ENCODE measurements at regions not wholly inside any gene's neighbourhood (a gene's known extent, or its start where the extent isn't known, plus 50 kb on each side); places are given as distances from the start of the nearest gene placed in this dataset.

DNA sequence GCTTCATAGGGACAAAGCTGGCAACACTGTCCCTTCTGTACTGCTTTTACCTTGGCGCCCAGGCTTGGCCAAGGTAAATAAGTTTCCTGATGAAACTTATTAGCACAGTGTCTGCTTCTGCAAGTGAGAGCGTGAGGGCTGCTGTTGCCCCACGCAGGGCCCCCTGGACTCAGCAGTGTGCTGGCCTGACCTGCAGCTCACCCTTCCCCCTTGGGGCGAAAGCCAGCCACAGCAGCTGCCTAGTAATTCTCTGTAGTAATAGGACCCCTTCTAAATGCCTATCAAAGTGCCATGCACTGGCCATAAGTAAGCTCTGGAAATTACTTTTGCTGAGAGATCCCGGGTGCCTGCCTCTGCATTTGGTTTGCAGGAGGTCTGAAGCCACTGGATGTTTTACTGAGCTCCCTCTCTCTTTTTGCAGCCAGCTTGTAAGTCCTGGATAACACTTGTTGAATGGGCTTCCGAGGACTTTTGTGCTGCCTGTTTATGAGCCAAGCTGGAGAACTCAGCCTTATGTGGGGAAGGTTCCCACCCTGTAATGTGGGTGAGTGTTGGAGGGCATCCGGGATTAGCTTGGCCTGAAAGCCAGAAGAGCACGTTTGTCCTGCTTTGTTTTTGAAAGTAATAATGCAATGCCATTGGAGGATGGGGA lies 293.9 kb downstream of the C7orf25 start:
- no peak overlapping the region for H3K4me3 ChIP-seq (ENCODE audit: low read depth in 1 of 2, low read length in 2 of 2)
- no peaks in the 10 kb centered on the region for H3K9me3 ChIP-seq (ENCODE audit: control insufficient read depth in 2 of 2, insufficient read depth in 1 of 2, low read depth in 1 of 2, low read length in 1 of 2)
- H3K36me3 ChIP-seq (ENCODE audit: control insufficient read depth in 2 of 2, insufficient read depth in 2 of 2, low read length in 1 of 2), result no peaks in the 10 kb centered on the region
- WGBS, 2 donors, result 38 to 49% methylated on average over 8 of the region's 8 CpGs
- peaks cover 0 to 3% of the 10 kb centered on the region in 2 donors for H3K4me1 ChIP-seq (ENCODE audit: control insufficient read depth in 2 of 2, insufficient read depth in 2 of 2, low read length in 1 of 2)
- no peak overlapping the region for H3K27ac ChIP-seq (ENCODE audit: low read depth in 2 of 2, low read length in 1 of 2)
- no peaks in the 10 kb centered on the region for H3K27me3 ChIP-seq (ENCODE audit: control insufficient read depth in 1 of 2, insufficient read depth in 2 of 2, low read length in 2 of 2)

DNA sequence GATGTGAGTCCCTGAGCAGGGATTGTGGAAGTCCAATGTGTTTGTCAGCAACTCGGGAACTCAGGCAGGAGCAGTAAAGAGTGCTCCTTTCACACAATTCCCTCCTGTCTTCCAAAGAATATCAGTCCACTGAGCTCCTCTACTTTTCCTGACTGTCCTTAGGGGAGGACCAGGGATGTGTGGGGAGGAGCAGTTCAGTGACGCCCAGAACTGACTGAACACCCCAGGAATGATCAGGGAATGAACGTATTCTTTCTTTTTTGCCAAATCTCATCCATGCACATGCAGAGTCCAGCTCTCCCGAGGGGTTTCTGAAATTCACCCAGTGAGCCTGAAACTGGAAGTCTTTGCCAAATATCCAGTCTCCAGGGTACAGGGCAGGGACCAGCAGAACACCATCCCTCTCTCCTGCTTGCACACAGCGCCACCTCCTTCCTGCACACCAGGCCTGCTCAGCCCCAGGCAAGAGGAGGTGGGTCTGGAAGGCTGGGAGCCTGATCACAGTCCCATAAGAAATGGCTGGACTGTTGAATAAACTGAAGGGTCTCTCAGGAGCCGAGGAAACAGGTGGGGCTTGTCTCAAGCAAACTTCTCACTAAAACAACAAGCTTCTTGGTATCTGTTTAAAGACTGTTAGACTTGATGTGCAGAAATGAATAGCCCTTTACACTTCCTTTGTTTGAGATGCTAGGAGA lies 294.7 kb downstream of the C7orf25 start:
- Histone ChIP-seq H3K27me3 (ENCODE audit: control insufficient read depth in 1 of 2, insufficient read depth in 2 of 2, low read length in 2 of 2) (no peaks in the 10 kb centered on the region), H3K9me3 (ENCODE audit: control insufficient read depth in 2 of 2, insufficient read depth in 1 of 2, low read depth in 1 of 2, low read length in 1 of 2) (no peaks in the 10 kb centered on the region), H3K4me1 (ENCODE audit: control insufficient read depth in 2 of 2, insufficient read depth in 2 of 2, low read length in 1 of 2) (peaks cover 0 to 3% of the 10 kb centered on the region in 2 donors), H3K27ac (ENCODE audit: low read depth in 2 of 2, low read length in 1 of 2) (no peak overlapping the region), H3K36me3 (ENCODE audit: control insufficient read depth in 2 of 2, insufficient read depth in 2 of 2, low read length in 1 of 2) (no peaks in the 10 kb centered on the region), H3K4me3 (ENCODE audit: low read depth in 1 of 2, low read length in 2 of 2) (no peak overlapping the region)
- 75 to 77% methylated on average over 6 of the region's 6 CpGs for WGBS, 2 donors

DNA sequence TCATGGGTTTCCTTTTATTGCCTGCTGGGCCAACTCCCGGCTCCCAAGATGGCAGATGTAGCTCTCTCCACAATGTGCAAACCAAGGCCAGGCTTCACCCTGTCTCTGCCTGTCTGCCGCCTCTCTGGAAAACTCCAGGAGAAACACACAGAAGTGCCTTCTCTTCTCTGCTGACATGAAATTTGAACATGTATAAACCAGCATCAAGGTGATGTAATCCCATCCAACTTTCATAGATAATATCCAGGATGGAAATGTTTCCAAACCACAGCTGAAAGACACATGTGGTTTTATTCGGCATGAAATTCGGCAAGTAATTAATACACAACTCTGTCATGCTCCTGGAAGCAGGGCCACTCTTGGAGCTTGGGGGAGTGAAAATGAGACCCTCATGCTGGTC lies 297.2 kb downstream of the C7orf25 start:
- no peaks in the 10 kb centered on the region for H3K9me3 ChIP-seq (ENCODE audit: control insufficient read depth in 2 of 2, insufficient read depth in 1 of 2, low read depth in 1 of 2, low read length in 1 of 2)
- no peak overlapping the region for H3K4me3 ChIP-seq (ENCODE audit: low read depth in 1 of 2, low read length in 2 of 2)
- no peak overlapping the region for H3K27ac ChIP-seq (ENCODE audit: low read depth in 2 of 2, low read length in 1 of 2)
- H3K27me3 ChIP-seq (ENCODE audit: control insufficient read depth in 1 of 2, insufficient read depth in 2 of 2, low read length in 2 of 2), result no peaks in the 10 kb centered on the region
- 60 to 71% methylated on average over 4 of the region's 4 CpGs for WGBS, 2 donors
- H3K4me1 ChIP-seq (ENCODE audit: control insufficient read depth in 2 of 2, insufficient read depth in 2 of 2, low read length in 1 of 2), result peaks cover 0 to 3% of the 10 kb centered on the region in 2 donors
- no peaks in the 10 kb centered on the region for H3K36me3 ChIP-seq (ENCODE audit: control insufficient read depth in 2 of 2, insufficient read depth in 2 of 2, low read length in 1 of 2)

GRCh38 chr7:42611961-42612360 lies 299.9 kb downstream of the C7orf25 start:
- H3K36me3 ChIP-seq (ENCODE audit: control insufficient read depth in 2 of 2, insufficient read depth in 2 of 2, low read length in 1 of 2), result no peaks in the 10 kb centered on the region
- H3K4me3 ChIP-seq (ENCODE audit: low read depth in 1 of 2, low read length in 2 of 2), result no peak overlapping the region
- WGBS, 2 donors, result 17 to 55% methylated on average over 1 of the region's 1 CpG
- no peaks in the 10 kb centered on the region for H3K27me3 ChIP-seq (ENCODE audit: control insufficient read depth in 1 of 2, insufficient read depth in 2 of 2, low read length in 2 of 2)
- H3K27ac ChIP-seq (ENCODE audit: low read depth in 2 of 2, low read length in 1 of 2), result no peak overlapping the region
- no peaks in the 10 kb centered on the region for H3K9me3 ChIP-seq (ENCODE audit: control insufficient read depth in 2 of 2, insufficient read depth in 1 of 2, low read depth in 1 of 2, low read length in 1 of 2)
- H3K4me1 ChIP-seq (ENCODE audit: control insufficient read depth in 2 of 2, insufficient read depth in 2 of 2, low read length in 1 of 2), result no peaks in the 10 kb centered on the region

- Histone ChIP-seq H3K36me3 (ENCODE audit: control insufficient read depth in 2 of 2, insufficient read depth in 2 of 2, low read length in 1 of 2) (no peaks in the 10 kb centered on the region), H3K4me3 (ENCODE audit: low read depth in 1 of 2, low read length in 2 of 2) (no peak overlapping the region), H3K9me3 (ENCODE audit: control insufficient read depth in 2 of 2, insufficient read depth in 1 of 2, low read depth in 1 of 2, low read length in 1 of 2) (no peaks in the 10 kb centered on the region), H3K4me1 (ENCODE audit: control insufficient read depth in 2 of 2, insufficient read depth in 2 of 2, low read length in 1 of 2) (no peaks in the 10 kb centered on the region), H3K27ac (ENCODE audit: low read depth in 2 of 2, low read length in 1 of 2) (no peak overlapping the region), H3K27me3 (ENCODE audit: control insufficient read depth in 1 of 2, insufficient read depth in 2 of 2, low read length in 2 of 2) (no peaks in the 10 kb centered on the region)
- 61 to 87% methylated on average over 7 of the region's 7 CpGs for WGBS, 2 donors
Observed at GRCh38 chr7:42611289-42611928, 300.5 kb downstream of the C7orf25 start.

GRCh38 chr7:42606193-42606905 lies 305.5 kb downstream of the C7orf25 start:
- peak overlapping the region in 1 of 2 donors; percentile 16 for H3K27ac ChIP-seq (ENCODE audit: low read depth in 2 of 2, low read length in 1 of 2)
- H3K36me3 ChIP-seq (ENCODE audit: control insufficient read depth in 2 of 2, insufficient read depth in 2 of 2, low read length in 1 of 2), result no peaks in the 10 kb centered on the region
- H3K4me1 ChIP-seq (ENCODE audit: control insufficient read depth in 2 of 2, insufficient read depth in 2 of 2, low read length in 1 of 2), result no peaks in the 10 kb centered on the region
- H3K27me3 ChIP-seq (ENCODE audit: control insufficient read depth in 1 of 2, insufficient read depth in 2 of 2, low read length in 2 of 2), result no peaks in the 10 kb centered on the region
- 53 to 66% methylated on average over 3 of the region's 3 CpGs for WGBS, 2 donors
- H3K9me3 ChIP-seq (ENCODE audit: control insufficient read depth in 2 of 2, insufficient read depth in 1 of 2, low read depth in 1 of 2, low read length in 1 of 2), result no peaks in the 10 kb centered on the region
- H3K4me3 ChIP-seq (ENCODE audit: low read depth in 1 of 2, low read length in 2 of 2), result no peak overlapping the region

DNA sequence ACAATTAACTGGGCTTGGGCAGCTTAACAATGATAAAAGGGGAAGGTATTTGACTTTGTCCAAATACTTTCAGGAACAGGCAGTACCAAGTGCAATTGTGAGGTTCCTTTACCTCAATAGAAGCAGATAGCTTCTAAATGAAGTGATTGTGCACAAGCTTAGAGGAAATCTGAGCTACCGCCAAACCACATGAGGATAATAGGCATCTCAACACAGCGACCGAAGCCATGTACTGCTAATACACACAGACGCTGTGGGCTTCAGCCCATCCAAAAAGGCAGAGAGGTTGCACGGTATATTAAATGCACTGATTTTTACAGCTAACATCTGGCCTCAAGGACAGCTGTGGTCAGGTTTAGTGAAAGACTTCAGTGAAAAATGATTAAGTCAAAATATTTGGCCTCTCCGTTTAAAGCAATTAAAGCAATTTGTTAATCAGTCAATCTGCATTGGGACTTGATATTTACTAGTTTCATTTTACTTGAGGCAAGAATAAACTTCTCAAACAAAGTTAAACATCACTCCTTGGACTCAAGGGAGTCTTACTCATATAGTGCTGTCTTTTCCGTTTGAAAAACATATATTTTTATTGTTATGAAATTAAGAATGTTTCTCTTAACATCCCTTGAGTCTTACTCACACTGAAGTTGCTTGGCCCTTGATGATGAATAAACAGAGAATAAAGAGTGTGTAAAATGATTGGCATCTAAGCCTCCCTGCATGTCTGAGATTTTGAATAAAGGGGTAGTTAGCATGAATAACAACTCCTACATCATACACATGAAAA lies 306.3 kb downstream of the C7orf25 start:
- Histone ChIP-seq H3K4me1 (ENCODE audit: control insufficient read depth in 2 of 2, insufficient read depth in 2 of 2, low read length in 1 of 2) (no peaks in the 10 kb centered on the region), H3K27me3 (ENCODE audit: control insufficient read depth in 1 of 2, insufficient read depth in 2 of 2, low read length in 2 of 2) (no peaks in the 10 kb centered on the region), H3K36me3 (ENCODE audit: control insufficient read depth in 2 of 2, insufficient read depth in 2 of 2, low read length in 1 of 2) (no peaks in the 10 kb centered on the region), H3K27ac (ENCODE audit: low read depth in 2 of 2, low read length in 1 of 2) (no peak overlapping the region), H3K4me3 (ENCODE audit: low read depth in 1 of 2, low read length in 2 of 2) (no peak overlapping the region), H3K9me3 (ENCODE audit: control insufficient read depth in 2 of 2, insufficient read depth in 1 of 2, low read depth in 1 of 2, low read length in 1 of 2) (no peaks in the 10 kb centered on the region)
- WGBS, 2 donors, result 73 to 77% methylated on average over 7 of the region's 7 CpGs

DNA sequence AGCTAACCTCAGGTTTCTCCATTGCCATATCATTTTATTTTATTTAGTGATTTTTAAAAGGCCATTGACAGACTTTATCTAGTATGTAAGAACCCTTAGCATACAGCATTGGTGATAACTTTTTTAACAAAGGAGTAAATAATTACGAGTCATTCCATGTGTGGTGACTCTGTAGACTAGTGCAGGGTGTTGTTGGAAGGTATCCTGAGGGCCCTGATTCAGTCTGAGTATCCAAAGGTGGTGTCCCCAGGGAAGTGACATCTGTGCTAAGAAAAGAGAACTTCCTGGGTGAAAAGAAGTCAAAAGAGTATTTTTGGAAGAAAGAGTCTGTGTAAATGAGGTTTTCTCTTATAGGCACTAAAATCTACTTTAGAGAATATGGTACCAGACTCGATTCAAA lies 308.4 kb downstream of the C7orf25 start:
- no peaks in the 10 kb centered on the region for H3K27me3 ChIP-seq (ENCODE audit: control insufficient read depth in 1 of 2, insufficient read depth in 2 of 2, low read length in 2 of 2)
- WGBS, 2 donors, result 76 to 87% methylated on average over 2 of the region's 2 CpGs

GRCh38 chr7:42597300-42597699 lies 314.6 kb downstream of the C7orf25 start:
- no peak overlapping the region for H3K27ac ChIP-seq (ENCODE audit: low read depth in 2 of 2, low read length in 1 of 2)
- H3K4me3 ChIP-seq (ENCODE audit: low read depth in 1 of 2, low read length in 2 of 2), result no peak overlapping the region
- H3K9me3 ChIP-seq (ENCODE audit: control insufficient read depth in 2 of 2, insufficient read depth in 1 of 2, low read depth in 1 of 2, low read length in 1 of 2), result no peaks in the 10 kb centered on the region
- 55% methylated on average over 3 of the region's 3 CpGs for WGBS, 2 donors
- no peaks in the 10 kb centered on the region for H3K4me1 ChIP-seq (ENCODE audit: control insufficient read depth in 2 of 2, insufficient read depth in 2 of 2, low read length in 1 of 2)
- H3K36me3 ChIP-seq (ENCODE audit: control insufficient read depth in 2 of 2, insufficient read depth in 2 of 2, low read length in 1 of 2), result no peaks in the 10 kb centered on the region
- H3K27me3 ChIP-seq (ENCODE audit: control insufficient read depth in 1 of 2, insufficient read depth in 2 of 2, low read length in 2 of 2), result no peaks in the 10 kb centered on the region

More for the DNA sequence above, 308.4 kb downstream of the C7orf25 start:
- Histone ChIP-seq H3K4me3 (ENCODE audit: low read depth in 1 of 2, low read length in 2 of 2) (no peak overlapping the region), H3K4me1 (ENCODE audit: control insufficient read depth in 2 of 2, insufficient read depth in 2 of 2, low read length in 1 of 2) (no peaks in the 10 kb centered on the region), H3K9me3 (ENCODE audit: control insufficient read depth in 2 of 2, insufficient read depth in 1 of 2, low read depth in 1 of 2, low read length in 1 of 2) (no peaks in the 10 kb centered on the region), H3K27ac (ENCODE audit: low read depth in 2 of 2, low read length in 1 of 2) (no peak overlapping the region), H3K36me3 (ENCODE audit: control insufficient read depth in 2 of 2, insufficient read depth in 2 of 2, low read length in 1 of 2) (no peaks in the 10 kb centered on the region)

All from esophagus (tissue), 2 donors.